ENCODE measurements at regions not wholly inside any gene's neighbourhood (a gene's known extent, or its start where the extent isn't known, plus 50 kb on each side); places are given as distances from the start of the nearest gene placed in this dataset.

DNA sequence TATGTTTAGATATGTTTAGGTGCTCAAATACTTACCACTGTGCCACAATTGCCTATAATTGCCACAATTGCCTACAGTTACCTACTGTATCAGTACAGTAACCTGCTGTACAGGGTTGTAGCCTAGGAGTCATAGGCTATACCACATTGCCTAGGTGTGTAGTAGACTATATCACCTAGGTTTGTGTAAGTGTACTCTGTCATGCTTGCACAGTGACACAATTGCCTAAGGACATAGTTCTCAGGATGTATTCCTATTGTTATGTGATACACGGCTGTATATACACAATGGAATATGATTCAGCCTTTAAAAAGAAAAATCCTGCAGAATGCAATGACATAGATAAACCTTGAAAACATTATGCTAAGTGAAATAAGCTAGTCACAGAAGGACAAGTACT lies 264.8 kb downstream of the RAP2B start:
- FAIRE-seq, result no peak
- ATAC-seq, result no peak
- DNase-seq (ENCODE audit: low read depth in 1 of 2, low spot score in 1 of 2), result no peak
- no peak overlapping the region for H3K4me2 ChIP-seq
- TF ChIP-seq FOSL2 (IDR thresholded peaks at IDR 0.05), result no peak
- TF ChIP-seq FOSL2 (CRISPR knock-in tag; IDR thresholded peaks at IDR 0.05), result no peak
- no peak for TF ChIP-seq TP53 (CRISPR knock-in tag; IDR thresholded peaks at IDR 0.05)
- no peak for TF ChIP-seq RNF2 (IDR thresholded peaks at IDR 0.05; ENCODE audit: borderline replicate concordance, low read depth)
- TF ChIP-seq, protein P1, sequence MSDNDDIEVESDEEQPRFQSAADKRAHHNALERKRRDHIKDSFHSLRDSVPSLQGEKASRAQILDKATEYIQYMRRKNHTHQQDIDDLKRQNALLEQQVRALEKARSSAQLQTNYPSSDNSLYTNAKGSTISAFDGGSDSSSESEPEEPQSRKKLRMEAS (IDR thresholded peaks at IDR 0.05), result no peak
- TF ChIP-seq CHD4 (IDR thresholded peaks at IDR 0.05; ENCODE audit: borderline replicate concordance), result no peak
- no peak for TF ChIP-seq PHF8 (IDR thresholded peaks at IDR 0.05; ENCODE audit: borderline replicate concordance, low read depth)
- TF ChIP-seq RCOR1 (IDR thresholded peaks at IDR 0.05; ENCODE audit: low read depth, low read length), result no peak
- TF ChIP-seq, protein P2, sequence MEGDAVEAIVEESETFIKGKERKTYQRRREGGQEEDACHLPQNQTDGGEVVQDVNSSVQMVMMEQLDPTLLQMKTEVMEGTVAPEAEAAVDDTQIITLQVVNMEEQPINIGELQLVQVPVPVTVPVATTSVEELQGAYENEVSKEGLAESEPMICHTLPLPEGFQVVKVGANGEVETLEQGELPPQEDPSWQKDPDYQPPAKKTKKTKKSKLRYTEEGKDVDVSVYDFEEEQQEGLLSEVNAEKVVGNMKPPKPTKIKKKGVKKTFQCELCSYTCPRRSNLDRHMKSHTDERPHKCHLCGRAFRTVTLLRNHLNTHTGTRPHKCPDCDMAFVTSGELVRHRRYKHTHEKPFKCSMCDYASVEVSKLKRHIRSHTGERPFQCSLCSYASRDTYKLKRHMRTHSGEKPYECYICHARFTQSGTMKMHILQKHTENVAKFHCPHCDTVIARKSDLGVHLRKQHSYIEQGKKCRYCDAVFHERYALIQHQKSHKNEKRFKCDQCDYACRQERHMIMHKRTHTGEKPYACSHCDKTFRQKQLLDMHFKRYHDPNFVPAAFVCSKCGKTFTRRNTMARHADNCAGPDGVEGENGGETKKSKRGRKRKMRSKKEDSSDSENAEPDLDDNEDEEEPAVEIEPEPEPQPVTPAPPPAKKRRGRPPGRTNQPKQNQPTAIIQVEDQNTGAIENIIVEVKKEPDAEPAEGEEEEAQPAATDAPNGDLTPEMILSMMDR (IDR thresholded peaks at IDR 0.05), result no peak
- TF ChIP-seq, protein P3, sequence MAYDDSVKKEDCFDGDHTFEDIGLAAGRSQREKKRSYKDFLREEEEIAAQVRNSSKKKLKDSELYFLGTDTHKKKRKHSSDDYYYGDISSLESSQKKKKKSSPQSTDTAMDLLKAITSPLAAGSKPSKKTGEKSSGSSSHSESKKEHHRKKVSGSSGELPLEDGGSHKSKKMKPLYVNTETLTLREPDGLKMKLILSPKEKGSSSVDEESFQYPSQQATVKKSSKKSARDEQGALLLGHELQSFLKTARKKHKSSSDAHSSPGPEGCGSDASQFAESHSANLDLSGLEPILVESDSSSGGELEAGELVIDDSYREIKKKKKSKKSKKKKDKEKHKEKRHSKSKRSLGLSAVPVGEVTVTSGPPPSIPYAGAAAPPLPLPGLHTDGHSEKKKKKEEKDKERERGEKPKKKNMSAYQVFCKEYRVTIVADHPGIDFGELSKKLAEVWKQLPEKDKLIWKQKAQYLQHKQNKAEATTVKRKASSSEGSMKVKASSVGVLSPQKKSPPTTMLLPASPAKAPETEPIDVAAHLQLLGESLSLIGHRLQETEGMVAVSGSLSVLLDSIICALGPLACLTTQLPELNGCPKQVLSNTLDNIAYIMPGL (CRISPR knock-in tag; IDR thresholded peaks at IDR 0.05; ENCODE audit: borderline replicate concordance), result no peak
- CTCF ChIA-PET, result interaction anchor here (1.3 kb wide), 1 partner anchor 9 kb away, joined by 4 read pairs; no protein-coding TSS in a partner anchor
- no peaks in the 10 kb centered on the region for H3K4me1 ChIP-seq
- WGBS (ENCODE audit: missing lambda C conversion rate), result 25% methylated on average over 1 of the region's 1 CpG
- no peak overlapping the region for H3K4me3 ChIP-seq
- H3K9me3 ChIP-seq, result no peaks in the 10 kb centered on the region
- no peak overlapping the region for H3K27ac ChIP-seq
- POLR2A ChIA-PET, result no interaction called here

DNA sequence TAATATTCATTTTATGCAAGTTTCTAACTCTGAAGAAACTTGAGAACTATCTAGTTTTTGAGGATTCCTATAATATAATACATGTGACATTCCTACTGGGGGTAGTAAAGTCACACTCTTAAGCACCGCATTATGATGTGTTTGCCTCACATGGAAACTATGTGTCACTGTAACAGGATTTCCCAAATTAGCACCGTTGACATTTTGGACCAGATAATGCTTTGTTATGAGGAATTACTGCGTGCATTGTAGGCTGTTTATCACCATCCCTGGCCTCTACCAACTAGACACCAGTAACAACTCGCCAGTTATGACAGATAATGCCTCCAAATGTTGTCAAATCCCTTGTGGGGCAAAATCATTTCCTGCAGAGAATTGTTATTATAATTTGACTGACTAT lies 267.8 kb downstream of the RAP2B start:
- no peak for ATAC-seq
- H3K9me3 ChIP-seq, result no peaks in the 10 kb centered on the region
- POLR2A ChIA-PET, result no interaction called here

GRCh38 chr3:153431076-153431475 lies 269.1 kb downstream of the RAP2B start:
- Histone ChIP-seq H3K9me3 (no peaks in the 10 kb centered on the region), H3K4me1 (no peaks in the 10 kb centered on the region), H3K4me3 (no peak overlapping the region), H3K27ac (no peak overlapping the region), H3K4me2 (no peak overlapping the region)
- no peak for FAIRE-seq
- DNase-seq (ENCODE audit: low read depth in 1 of 2, low spot score in 1 of 2), result no peak
- no peak for ATAC-seq
- WGBS (ENCODE audit: missing lambda C conversion rate), result 28% methylated on average over 1 of the region's 1 CpG
- CTCF ChIA-PET, result interaction anchor here (1.0 kb wide), 1 partner anchor 10 kb away, joined by 3 read pairs; no protein-coding TSS in a partner anchor
- POLR2A ChIA-PET, result no interaction called here
- TF ChIP-seq, protein P1 (IDR thresholded peaks at IDR 0.05), result no peak
- TF ChIP-seq CHD2 (IDR thresholded peaks at IDR 0.05; ENCODE audit: low read length, partially characterized antibody) (no peak), HOXA7 (CRISPR knock-in tag; IDR thresholded peaks at IDR 0.05) (no peak), NFE2L2 (conservative IDR thresholded peaks at IDR 0.05; ENCODE audit: low read length) (no peak), KDM1A (IDR thresholded peaks at IDR 0.05; ENCODE audit: low read depth) (no peak), USF2 (IDR thresholded peaks at IDR 0.05) (no peak), POLR2A (IDR thresholded peaks at IDR 0.05; ENCODE audit: low read length) (no peak), ZSCAN20 (CRISPR knock-in tag; IDR thresholded peaks at IDR 0.05) (no peak), MAZ (IDR thresholded peaks at IDR 0.05; ENCODE audit: borderline replicate concordance, low read depth, low read length) (no peak), CHD4 (IDR thresholded peaks at IDR 0.05; ENCODE audit: borderline replicate concordance) (no peak), PHF8 (IDR thresholded peaks at IDR 0.05; ENCODE audit: borderline replicate concordance, low read depth) (no peak), SMC3 (IDR thresholded peaks at IDR 0.05) (no peak), JUN (IDR thresholded peaks at IDR 0.05) (no peak), SREBF2 (IDR thresholded peaks at IDR 0.05) (no peak), RNF2 (IDR thresholded peaks at IDR 0.05; ENCODE audit: borderline replicate concordance, low read depth) (no peak), HEYL (CRISPR knock-in tag; IDR thresholded peaks at IDR 0.05) (no peak), ZNF302 (CRISPR knock-in tag; IDR thresholded peaks at IDR 0.05) (no peak)
- TF ChIP-seq, protein P3 (CRISPR knock-in tag; IDR thresholded peaks at IDR 0.05; ENCODE audit: borderline replicate concordance), result no peak

More for the DNA sequence above, 267.8 kb downstream of the RAP2B start:
- TF ChIP-seq MAFK (IDR thresholded peaks at IDR 0.05; ENCODE audit: partially characterized antibody) (no peak), BHLHE40 (IDR thresholded peaks at IDR 0.05; ENCODE audit: low read depth, low read length) (no peak), SMC3 (IDR thresholded peaks at IDR 0.05) (no peak), POLR2A (IDR thresholded peaks at IDR 0.05; ENCODE audit: low read length) (no peak), RNF2 (IDR thresholded peaks at IDR 0.05; ENCODE audit: borderline replicate concordance, low read depth) (no peak)
- TF ChIP-seq, protein P4, sequence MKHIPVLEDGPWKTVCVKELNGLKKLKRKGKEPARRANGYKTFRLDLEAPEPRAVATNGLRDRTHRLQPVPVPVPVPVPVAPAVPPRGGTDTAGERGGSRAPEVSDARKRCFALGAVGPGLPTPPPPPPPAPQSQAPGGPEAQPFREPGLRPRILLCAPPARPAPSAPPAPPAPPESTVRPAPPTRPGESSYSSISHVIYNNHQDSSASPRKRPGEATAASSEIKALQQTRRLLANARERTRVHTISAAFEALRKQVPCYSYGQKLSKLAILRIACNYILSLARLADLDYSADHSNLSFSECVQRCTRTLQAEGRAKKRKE (CRISPR knock-in tag; IDR thresholded peaks at IDR 0.05; ENCODE audit: low read depth), result no peak
- CTCF ChIA-PET, result no interaction called here
- H3K4me3 ChIP-seq, result no peak overlapping the region
- H3K4me2 ChIP-seq, result no peak overlapping the region
- DNase-seq (ENCODE audit: low read depth in 1 of 2, low spot score in 1 of 2), result no peak
- 17% methylated on average over 4 of the region's 4 CpGs for WGBS (ENCODE audit: missing lambda C conversion rate)
- no peak for FAIRE-seq
- H3K27ac ChIP-seq, result no peak overlapping the region
- H3K4me1 ChIP-seq, result no peaks in the 10 kb centered on the region

Measured in A549 (cell line).